GM18951 (cell line): ENCODE measurements at regions not wholly inside any gene's neighbourhood (a gene's known extent, or its start where the extent isn't known, plus 50 kb on each side); places are given as distances from the start of the nearest gene placed in this dataset.

Source experiments
- POLR2A ChIP-seq: IDR thresholded peaks from 4 replicates; pipeline ENCODE4 v1.6.1; 2011; ENCODE audit warnings: mild to moderate bottlenecking; ENCODE audit not compliant: insufficient read length, insufficient read depth; ENCODE audit errors: extremely low read depth
- in situ Hi-C: fragments of 300-500 bp; cut with MboI; formaldehyde crosslinking; loops from one replicate; pipeline ENCODE4 v1.12.0; 2022; ENCODE audit warnings: low sequenced_read_pairs, mixed read lengths, inconsistent platforms; ENCODE audit not compliant: unreplicated experiment

GRCh38 chr4:38210396-38211114, 250.4 kb downstream of the PTTG2 start:
- no peak for TF ChIP-seq POLR2A
- in situ Hi-C loops = no loop called here

GRCh38 chr4:38211885-38212284, 251.7 kb downstream of the PTTG2 start:
- in situ Hi-C loops = no loop called here
- no peak for TF ChIP-seq POLR2A

GRCh38 chr4:38213083-38213805, 253.0 kb downstream of the PTTG2 start:
- TF ChIP-seq POLR2A = no peak
- in situ Hi-C loops = no loop called here

GRCh38 chr4:38222892-38223291, 262.7 kb downstream of the PTTG2 start:
- TF ChIP-seq POLR2A = no peak
- in situ Hi-C loops = no loop called here

GRCh38 chr4:38223306-38223705, 263.1 kb downstream of the PTTG2 start:
- no peak for TF ChIP-seq POLR2A
- in situ Hi-C loops = no loop called here

- in situ Hi-C loops = no loop called here
Measured at GRCh38 chr4:38223782-38224236, 263.6 kb downstream of the PTTG2 start.

GRCh38 chr4:38224850-38225249, 264.7 kb downstream of the PTTG2 start:
- in situ Hi-C loops = no loop called here
- TF ChIP-seq POLR2A = no peak

More at GRCh38 chr4:38223782-38224236, 263.6 kb downstream of the PTTG2 start:
- TF ChIP-seq POLR2A = no peak

GRCh38 chr4:38226170-38226569, 266.0 kb downstream of the PTTG2 start:
- in situ Hi-C loops = no loop called here
- TF ChIP-seq POLR2A = no peak

GRCh38 chr4:38230121-38230801, 270.1 kb downstream of the PTTG2 start:
- no peak for TF ChIP-seq POLR2A
- in situ Hi-C loops = no loop called here

- in situ Hi-C loops = no loop called here
Measured at GRCh38 chr4:38230821-38231563, 270.8 kb downstream of the PTTG2 start.

GRCh38 chr4:38231626-38232025, 271.4 kb downstream of the PTTG2 start:
- in situ Hi-C loops = no loop called here
- TF ChIP-seq POLR2A = no peak

More at GRCh38 chr4:38230821-38231563, 270.8 kb downstream of the PTTG2 start:
- TF ChIP-seq POLR2A = no peak

GRCh38 chr4:38232741-38233140, 272.5 kb downstream of the PTTG2 start:
- in situ Hi-C loops = no loop called here
- no peak for TF ChIP-seq POLR2A
